SHP77 treated with DMSO at 0.1 percent for 48 hours (cell line): ENCODE measurements at regions not wholly inside any gene's neighbourhood (a gene's known extent, or its start where the extent isn't known, plus 50 kb on each side); places are given as distances from the start of the nearest gene placed in this dataset.
A peak's percentile ranks its signal among the peaks of the same experiment; 100 is the strongest.
"Not testable (repeated sequence)": the region's sequence is repeated elsewhere in the genome, so short reads cannot be mapped to it uniquely, and the experiment has no call there.

ENCODE experiments used
- DNase-seq: peaks from one replicate; lab custom pipeline; 2025; lab: John Stamatoyannopoulos, UW

- no peak for DNase-seq
These were observed 261.9 kb downstream of the CBLL2 start for GRCh38 chrX:22534643-22535042.

GRCh38 chrX:22536746-22537304 is 264.1 kb downstream of the CBLL2 start:
- DNase-seq, result no peak

DNA sequence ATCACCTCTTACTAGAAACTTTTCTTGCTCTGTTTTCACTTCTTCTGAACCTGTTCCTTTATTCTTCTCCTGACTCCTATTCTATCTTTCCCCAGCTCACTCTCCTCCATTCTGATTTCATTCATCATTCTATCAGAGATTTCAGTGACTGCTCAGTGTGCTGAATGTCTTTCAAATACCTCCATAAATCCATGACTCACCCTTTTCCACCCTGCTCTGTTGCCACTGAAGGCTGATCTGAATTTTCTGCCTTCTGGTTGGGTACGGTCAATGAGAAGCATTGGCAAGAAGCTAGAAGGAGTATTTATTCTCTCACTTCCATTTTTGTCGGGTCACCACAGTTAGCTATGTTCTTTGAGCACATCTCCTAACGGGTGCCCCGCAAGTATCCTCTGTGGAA is 265.9 kb downstream of the CBLL2 start:
- DNase-seq, result no peak

DNA sequence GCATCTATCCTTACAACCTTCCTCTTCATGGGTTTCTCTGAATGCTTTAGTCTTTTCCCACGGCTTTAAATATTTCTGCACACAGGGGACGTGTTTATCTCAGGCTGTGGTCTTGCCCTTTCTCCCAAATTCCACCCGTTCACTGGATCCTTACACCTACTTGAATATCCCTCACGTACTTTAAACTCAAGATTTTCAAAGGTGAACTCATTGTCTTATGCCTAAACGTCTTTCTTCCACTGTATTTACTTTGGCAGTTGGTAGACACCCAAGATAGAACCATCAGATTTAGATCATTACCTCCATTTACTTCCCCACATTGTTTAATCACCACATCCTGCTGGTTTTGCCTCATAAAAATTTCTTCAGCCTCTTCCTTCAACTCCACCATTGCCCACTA is 269.2 kb downstream of the CBLL2 start:
- no peak for DNase-seq

- no peak for DNase-seq
These were observed 269.9 kb downstream of the CBLL2 start for GRCh38 chrX:22542641-22543040.

GRCh38 chrX:22559506-22559905 is 286.8 kb downstream of the CBLL2 start:
- DNase-seq, result no peak

DNA sequence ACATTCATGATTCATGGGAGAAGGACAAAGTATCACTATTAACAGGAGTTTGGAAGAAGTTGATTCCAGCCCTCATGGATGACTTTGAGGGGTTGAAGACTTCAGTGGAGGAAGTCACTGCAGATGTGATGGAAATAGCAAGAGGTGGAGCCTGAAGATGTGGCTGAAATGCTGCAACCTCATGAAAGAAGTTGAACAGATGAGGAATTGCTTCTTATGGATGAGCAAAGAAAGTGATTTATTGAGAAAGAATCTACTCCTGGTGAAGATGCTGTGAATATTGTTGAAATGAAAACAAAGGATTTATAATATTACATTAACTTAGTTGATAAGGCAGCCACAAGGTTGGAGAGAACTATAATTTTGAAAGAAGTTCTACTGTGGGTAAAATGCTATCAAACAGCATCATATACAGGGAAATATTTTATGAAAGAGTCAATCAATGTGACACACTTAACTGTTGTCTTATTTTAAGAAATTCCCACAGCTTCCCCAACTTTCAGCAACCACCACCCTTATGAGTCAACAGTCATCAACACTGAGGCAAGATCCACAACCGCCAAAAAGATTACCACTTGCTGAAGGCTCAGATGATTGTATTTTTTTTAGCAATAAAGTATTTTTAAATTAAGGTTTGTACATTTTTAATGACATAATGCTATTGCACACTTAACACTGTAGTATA is 302.6 kb downstream of the CBLL2 start:
- no peak for DNase-seq

- no peak for DNase-seq
These were observed 304.5 kb downstream of the CBLL2 start for GRCh38 chrX:22577181-22577580.

GRCh38 chrX:22585831-22586230 is 313.1 kb downstream of the CBLL2 start:
- no peak for DNase-seq

DNA sequence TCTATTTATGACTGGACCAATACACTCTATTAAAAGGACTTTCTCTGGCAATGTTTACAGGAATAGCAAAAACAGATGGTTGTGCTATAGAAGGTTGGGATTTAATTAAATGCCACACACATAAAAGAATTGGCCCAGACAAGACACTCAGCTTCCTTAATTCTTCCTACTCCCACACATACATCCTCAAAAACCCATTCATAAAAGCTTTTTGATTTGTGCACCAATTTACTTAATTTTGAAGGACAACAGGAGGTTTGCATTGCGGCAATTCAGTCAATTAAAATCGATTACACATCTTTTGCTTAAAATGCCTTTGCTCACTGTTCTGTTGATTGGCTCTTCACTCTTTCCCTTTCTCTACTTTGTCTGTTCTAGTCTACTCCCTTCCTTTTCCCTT is 317.1 kb downstream of the CBLL2 start:
- DNase-seq, result no peak

DNA sequence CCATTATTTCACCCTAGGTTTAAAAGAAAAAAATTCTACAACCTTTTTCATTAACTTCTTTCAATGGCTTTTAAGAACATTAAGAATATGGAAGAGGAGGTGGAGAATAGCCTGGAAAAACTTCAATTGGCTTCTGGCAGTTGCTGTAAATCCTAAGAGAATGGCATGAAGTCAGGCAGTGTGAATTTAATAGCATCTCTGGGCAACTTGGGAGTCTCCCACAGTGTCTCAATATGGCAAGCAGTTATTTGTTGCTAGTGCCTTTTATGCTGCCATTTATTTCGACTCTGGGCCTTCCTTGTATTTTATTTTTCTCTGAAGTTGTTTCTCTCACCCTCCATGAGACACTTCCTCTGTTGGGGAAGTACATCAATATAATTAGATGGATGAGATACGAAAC is 322.1 kb downstream of the CBLL2 start:
- DNase-seq, result no peak

GRCh38 chrX:22603060-22603459 is 330.3 kb downstream of the CBLL2 start:
- DNase-seq, result no peak

GRCh38 chrX:22609452-22609851 is 336.7 kb downstream of the CBLL2 start:
- not testable (repeated sequence) for DNase-seq

GRCh38 chrX:22616867-22617266 is 344.2 kb downstream of the CBLL2 start:
- DNase-seq, result no peak

DNA sequence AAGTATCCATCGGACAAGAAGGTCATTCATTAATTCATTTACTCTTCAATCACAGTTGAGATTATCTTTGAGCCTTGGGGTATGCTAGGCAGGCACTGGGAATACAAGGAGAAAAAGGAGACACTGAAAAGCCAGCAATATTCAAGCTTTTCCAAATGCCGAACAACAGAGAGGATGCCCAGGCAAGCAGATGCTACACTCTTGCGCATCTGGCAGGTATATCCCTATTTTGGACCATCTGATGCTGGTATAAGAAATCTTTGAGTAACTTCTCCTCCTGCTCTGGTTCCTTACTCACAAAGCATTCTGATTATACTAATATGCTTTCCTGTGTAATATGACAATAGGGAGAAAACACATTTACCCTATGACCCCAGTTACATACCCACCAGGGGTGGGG is 354.9 kb downstream of the CBLL2 start:
- no peak for DNase-seq

DNA sequence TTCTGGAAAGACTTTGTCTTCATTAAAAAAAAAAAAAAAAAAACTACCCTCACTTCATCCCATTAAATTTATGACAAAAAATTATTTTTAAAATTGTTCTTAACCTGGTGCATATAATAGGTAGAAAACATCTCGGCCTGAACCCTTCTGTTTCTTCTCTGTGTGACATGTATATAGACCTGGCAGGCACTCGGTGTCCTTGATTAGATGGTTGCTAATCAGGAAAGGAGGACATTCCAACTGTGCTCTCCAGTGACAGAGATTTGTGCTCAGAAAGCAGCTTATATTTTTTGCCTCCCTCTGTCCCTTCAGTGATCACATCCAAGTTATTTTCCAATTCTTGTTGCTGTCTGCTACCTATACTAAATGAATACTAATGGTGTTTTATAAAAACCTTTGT is 355.6 kb downstream of the CBLL2 start:
- no peak for DNase-seq

DNA sequence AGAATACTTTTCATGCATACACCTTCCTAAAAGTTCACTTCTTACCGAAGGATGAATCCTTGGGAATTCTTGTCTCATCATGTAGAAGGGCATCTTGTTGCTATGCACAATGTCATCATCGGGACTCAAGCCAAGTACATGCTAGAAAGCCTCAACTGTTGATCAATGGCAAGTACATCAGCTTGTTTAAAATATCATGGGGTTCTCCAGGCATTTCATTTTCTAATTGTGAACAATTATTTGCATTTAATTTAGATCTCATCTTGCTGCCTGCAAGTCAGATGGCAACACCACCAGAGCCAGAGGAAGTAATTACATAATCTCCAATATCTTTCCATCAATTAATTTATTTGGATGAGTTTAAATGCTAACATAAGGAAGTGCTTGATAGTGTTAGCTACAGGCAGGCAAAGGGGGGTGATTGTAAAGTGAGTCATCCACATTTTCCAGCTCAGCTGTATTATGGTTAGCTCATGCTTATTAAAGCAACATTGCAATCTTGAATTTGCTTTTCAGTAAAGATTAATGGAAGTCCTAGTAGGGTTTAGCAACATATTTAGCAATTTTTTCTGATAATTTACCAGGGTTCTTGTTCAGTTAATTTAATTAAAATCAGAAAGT is 356.5 kb downstream of the CBLL2 start:
- no peak for DNase-seq

DNA sequence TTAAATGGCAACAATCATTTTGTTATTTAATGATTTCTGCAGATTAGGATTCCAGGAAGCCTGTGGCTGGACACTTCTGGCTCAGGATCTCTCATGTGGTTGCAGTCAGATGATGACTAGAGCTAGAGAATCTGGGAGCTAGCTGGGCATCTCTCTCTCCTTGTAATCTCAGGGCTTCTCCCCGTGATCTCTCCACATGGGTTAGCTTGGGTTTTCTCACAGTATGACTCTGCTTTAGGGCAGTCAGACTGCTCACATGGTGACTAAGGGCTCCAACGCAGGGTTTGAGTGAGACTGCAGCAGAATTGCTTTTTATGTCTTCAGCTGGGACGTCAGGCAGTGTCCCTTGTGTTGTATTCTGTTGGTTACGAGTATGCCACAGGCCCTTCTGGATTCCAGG is 361.4 kb downstream of the CBLL2 start:
- no peak for DNase-seq

- no peak for DNase-seq
These were observed 362.0 kb downstream of the CBLL2 start for GRCh38 chrX:22634751-22635150.

DNA sequence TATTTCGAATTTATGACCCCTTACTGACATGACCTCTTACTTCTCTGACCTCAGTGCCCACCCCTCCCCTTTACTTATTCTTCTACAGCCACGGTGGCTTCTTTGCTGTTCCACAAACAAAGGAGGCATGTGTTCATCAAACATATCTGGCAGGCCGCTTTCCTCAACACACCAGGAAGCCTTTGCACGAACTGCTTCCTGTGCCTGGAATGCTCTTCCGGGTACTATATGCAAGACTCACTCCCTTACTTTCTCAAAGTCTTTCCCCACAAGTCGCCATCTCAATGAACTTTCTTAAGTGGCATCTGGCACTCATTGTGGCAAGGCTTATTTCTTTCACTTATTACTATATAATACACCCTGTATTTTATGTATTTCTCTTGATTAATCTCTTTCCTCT is 351.5 kb upstream of the DDX53 start:
- DNase-seq, result no peak

- no peak for DNase-seq
These were observed 349.1 kb upstream of the DDX53 start for GRCh38 chrX:22650691-22651090.

DNA sequence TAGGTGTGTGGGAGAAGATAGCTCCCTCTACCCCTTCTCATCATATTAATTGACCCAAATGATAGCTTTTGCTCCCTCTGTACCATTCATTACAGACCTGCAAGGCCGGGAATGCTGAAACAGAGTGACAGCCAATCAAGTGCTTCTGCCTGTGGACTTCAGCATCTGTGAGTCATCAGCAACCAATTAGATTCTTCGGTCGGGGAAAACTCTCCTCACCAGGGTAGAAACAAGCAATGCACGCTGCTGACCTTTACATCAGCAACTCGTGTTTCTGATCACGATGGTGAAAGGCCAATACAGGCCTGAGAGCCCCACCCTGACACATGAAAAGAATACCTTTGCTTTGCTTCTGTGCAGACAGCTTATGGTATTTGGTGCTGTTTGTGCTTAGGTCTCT is 347.2 kb upstream of the DDX53 start:
- peak; percentile 27 for DNase-seq

DNA sequence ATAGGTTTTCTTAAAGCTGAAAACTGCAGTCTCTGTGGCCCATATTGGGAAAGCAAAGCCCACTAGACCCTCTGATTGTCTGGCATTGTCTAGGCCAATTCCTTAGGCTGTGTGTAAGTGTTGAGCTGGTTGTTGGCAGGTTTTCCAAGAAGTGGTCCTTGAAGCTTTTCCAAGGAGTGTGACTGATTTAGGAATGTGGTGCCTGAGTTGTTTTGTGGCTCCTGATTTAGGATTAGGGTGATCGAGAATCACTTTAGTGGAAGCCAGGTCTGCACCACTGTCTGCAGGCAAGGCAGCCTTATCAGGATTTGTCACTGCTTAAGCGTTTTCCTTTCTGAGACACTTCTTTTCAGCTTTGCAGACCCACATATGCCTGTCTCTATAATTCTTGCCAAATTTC is 339.0 kb upstream of the DDX53 start:
- DNase-seq, result no peak

- no peak for DNase-seq
These were observed 337.0 kb upstream of the DDX53 start for GRCh38 chrX:22662776-22663175.
